GM23338 (cell line): ENCODE measurements at regions not wholly inside any gene's neighbourhood (a gene's known extent, or its start where the extent isn't known, plus 50 kb on each side); places are given as distances from the start of the nearest gene placed in this dataset.

Experiments
- ATAC-seq: fragments of 200-7000 bp; cut with Tn5 transposase; 3 replicates; pipeline ENCODE4 v1.9.1; 2020
- DNase-seq: peaks from one replicate; pipeline ENCODE4 v3.0.0-alpha.2; 2015; ENCODE audit warnings: low spot score
- H2AFZ ChIP-seq: fragments of 200-600 bp; sonication (generic); 2 replicates; pipeline ENCODE4 v1.8.0; 2016; ENCODE audit warnings: antibody characterized with exemption, mild to moderate bottlenecking, moderate library complexity
- H3F3A ChIP-seq: fragments of 200-600 bp; sonication (generic); replicated peaks from 2 replicates; pipeline ENCODE4 v1.8.0; 2017; ENCODE audit warnings: antibody characterized with exemption, mixed run types, low read depth
- H3K27ac ChIP-seq: fragments of 200-600 bp; sonication (generic); 2 replicates; pipeline ENCODE4 v1.6.1; 2016; ENCODE audit warnings: low read depth
- H3K27me3 ChIP-seq: fragments of 200-600 bp; sonication (generic); 2 replicates; pipeline ENCODE4 v1.8.0; 2016; ENCODE audit warnings: mild to moderate bottlenecking, mixed run types, moderate library complexity; ENCODE audit not compliant: insufficient read depth
- H3K36me3 ChIP-seq: fragments of 200-600 bp; sonication (generic); 2 replicates; pipeline ENCODE4 v1.8.0; 2016; ENCODE audit warnings: mild to moderate bottlenecking; ENCODE audit not compliant: insufficient read depth
- H3K4me1 ChIP-seq: fragments of 200-600 bp; sonication (generic); 2 replicates; pipeline ENCODE4 v1.8.0; 2016; ENCODE audit warnings: mild to moderate bottlenecking, moderate library complexity; ENCODE audit not compliant: insufficient read depth
- H3K4me2 ChIP-seq: fragments of 200-600 bp; sonication (generic); 2 replicates; pipeline ENCODE4 v1.7.1; 2017; ENCODE audit warnings: mixed run types
- H3K4me3 ChIP-seq: fragments of 200-600 bp; sonication (generic); 2 replicates; pipeline ENCODE4 v1.6.1; 2016; ENCODE audit warnings: mixed run types
- H3K79me2 ChIP-seq: fragments of 200-600 bp; sonication (generic); replicated peaks from 2 replicates; pipeline ENCODE4 v1.8.0; 2017; ENCODE audit warnings: mild to moderate bottlenecking; ENCODE audit not compliant: insufficient read depth
- H3K9me2 ChIP-seq: fragments of 200-600 bp; sonication (generic); 2 replicates; pipeline ENCODE4 v1.8.0; 2017; ENCODE audit not compliant: insufficient read depth
- H4K20me1 ChIP-seq: fragments of 200-600 bp; sonication (generic); replicated peaks from 2 replicates; pipeline ENCODE4 v1.8.0; 2017; ENCODE audit warnings: mild to moderate bottlenecking; ENCODE audit not compliant: insufficient read depth
- H3K27ac Mint-ChIP-seq: 2 replicates; pipeline ENCODE4 v1.8.0; 2020; ENCODE audit warnings: inconsistent platforms, mild to moderate bottlenecking, moderate library complexity, mixed read lengths
- H3K27me3 Mint-ChIP-seq: 3 replicates; pipeline ENCODE4 v1.8.0; 2022; ENCODE audit warnings: low read depth, mild to moderate bottlenecking, moderate library complexity, mixed read lengths, inconsistent platforms; ENCODE audit not compliant: insufficient read depth, poor library complexity
- H3K36me3 Mint-ChIP-seq: 3 replicates; pipeline ENCODE4 v1.8.0; 2021; ENCODE audit warnings: low read depth, mild to moderate bottlenecking, inconsistent platforms, moderate library complexity, mixed read lengths
- H3K4me1 Mint-ChIP-seq: 3 replicates; pipeline ENCODE4 v1.8.0; 2020; ENCODE audit warnings: mild to moderate bottlenecking, inconsistent platforms, mixed read lengths
- H3K4me3 Mint-ChIP-seq: 3 replicates; pipeline ENCODE4 v1.8.0; 2021; ENCODE audit warnings: moderate library complexity, mild to moderate bottlenecking, inconsistent platforms, mixed read lengths
- H3K9me3 Mint-ChIP-seq: 3 replicates; pipeline ENCODE4 v1.8.0; 2020; ENCODE audit warnings: moderate library complexity, mild to moderate bottlenecking, inconsistent platforms, mixed read lengths
- EZH2 ChIP-seq: fragments of 200-600 bp; sonication (generic); IDR thresholded peaks from one replicate; pipeline ENCODE4 v1.8.0; 2017; ENCODE audit warnings: antibody characterized with exemption, mild to moderate bottlenecking, low read depth; ENCODE audit not compliant: unreplicated experiment
- EZH2phosphoT487 ChIP-seq: fragments of 200-600 bp; sonication (generic); IDR thresholded peaks from one replicate; pipeline ENCODE4 v1.8.1; 2018; ENCODE audit warnings: antibody characterized with exemption; ENCODE audit not compliant: unreplicated experiment
- JUNB ChIP-seq: IDR thresholded peaks from one replicate; pipeline ENCODE4 v1.6.1; 2016; ENCODE audit warnings: antibody characterized with exemption; ENCODE audit not compliant: unreplicated experiment
- NANOG ChIP-seq: IDR thresholded peaks from 2 replicates; pipeline ENCODE4 v1.6.1; 2016; ENCODE audit warnings: antibody characterized with exemption, borderline replicate concordance
- POLR2AphosphoS5 ChIP-seq: IDR thresholded peaks from 2 replicates; pipeline ENCODE4 v1.6.1; 2016; ENCODE audit warnings: antibody characterized with exemption, low read depth
- STAT1 ChIP-seq: IDR thresholded peaks from one replicate; pipeline ENCODE4 v1.6.1; 2016; ENCODE audit warnings: antibody characterized with exemption; ENCODE audit not compliant: unreplicated experiment
- ZNF114 ChIP-seq: fragments of 250-450 bp; sonication (Bioruptor Pico); IDR thresholded peaks from 2 replicates; pipeline ENCODE4 v1.5.0; 2020; ENCODE audit warnings: mild to moderate bottlenecking, moderate library complexity
- ZNF331 ChIP-seq: fragments of 250-450 bp; sonication (Bioruptor Pico); IDR thresholded peaks from 2 replicates; pipeline ENCODE4 v1.5.0; 2020; ENCODE audit warnings: low read depth, mild to moderate bottlenecking, moderate library complexity
- TF ChIP-seq, protein P1 (sequence below): IDR thresholded peaks from one replicate; pipeline ENCODE4 v1.6.1; 2018; ENCODE audit warnings: antibody characterized with exemption; ENCODE audit not compliant: unreplicated experiment
- TF ChIP-seq, protein P2 (sequence below), 2 experiments: fragments of 200-600 bp in 1 of 2; sonication (generic) in 1 of 2; conservative IDR thresholded peaks; 2 replicates each; pipeline versions ENCODE4 v1.5.1 to v1.6.1; 2016 to 2017; ENCODE audit warnings: antibody characterized with exemption in 2 of 2, low read depth in 2 of 2, mild to moderate bottlenecking in 2 of 2, moderate library complexity in 1 of 2
- TF ChIP-seq, protein P3 (sequence below): IDR thresholded peaks from 2 replicates; pipeline ENCODE4 v1.6.1; 2016; ENCODE audit warnings: antibody characterized with exemption

DNA sequence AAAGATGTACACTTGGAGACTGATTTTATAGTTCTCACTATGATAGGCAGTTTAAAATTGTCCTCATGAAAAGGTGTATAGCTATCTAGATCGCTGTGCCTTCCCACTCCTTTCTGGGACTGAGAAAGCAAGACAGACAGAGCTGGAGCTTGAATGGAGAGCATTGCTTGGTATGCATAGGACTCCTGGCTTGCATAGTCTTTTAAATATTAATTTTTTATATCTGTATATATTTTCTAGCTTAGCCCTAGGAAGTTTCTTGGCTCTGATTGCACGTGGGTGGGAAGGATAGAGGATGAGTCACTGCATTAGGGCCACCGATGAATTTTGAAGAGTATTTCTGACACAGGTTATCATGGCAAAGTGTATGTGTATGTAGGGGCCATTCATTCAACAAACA lies 150.0 kb upstream of the SPACA1 start (continued):
- no peak for TF ChIP-seq EZH2phosphoT487
- TF ChIP-seq, protein P1, sequence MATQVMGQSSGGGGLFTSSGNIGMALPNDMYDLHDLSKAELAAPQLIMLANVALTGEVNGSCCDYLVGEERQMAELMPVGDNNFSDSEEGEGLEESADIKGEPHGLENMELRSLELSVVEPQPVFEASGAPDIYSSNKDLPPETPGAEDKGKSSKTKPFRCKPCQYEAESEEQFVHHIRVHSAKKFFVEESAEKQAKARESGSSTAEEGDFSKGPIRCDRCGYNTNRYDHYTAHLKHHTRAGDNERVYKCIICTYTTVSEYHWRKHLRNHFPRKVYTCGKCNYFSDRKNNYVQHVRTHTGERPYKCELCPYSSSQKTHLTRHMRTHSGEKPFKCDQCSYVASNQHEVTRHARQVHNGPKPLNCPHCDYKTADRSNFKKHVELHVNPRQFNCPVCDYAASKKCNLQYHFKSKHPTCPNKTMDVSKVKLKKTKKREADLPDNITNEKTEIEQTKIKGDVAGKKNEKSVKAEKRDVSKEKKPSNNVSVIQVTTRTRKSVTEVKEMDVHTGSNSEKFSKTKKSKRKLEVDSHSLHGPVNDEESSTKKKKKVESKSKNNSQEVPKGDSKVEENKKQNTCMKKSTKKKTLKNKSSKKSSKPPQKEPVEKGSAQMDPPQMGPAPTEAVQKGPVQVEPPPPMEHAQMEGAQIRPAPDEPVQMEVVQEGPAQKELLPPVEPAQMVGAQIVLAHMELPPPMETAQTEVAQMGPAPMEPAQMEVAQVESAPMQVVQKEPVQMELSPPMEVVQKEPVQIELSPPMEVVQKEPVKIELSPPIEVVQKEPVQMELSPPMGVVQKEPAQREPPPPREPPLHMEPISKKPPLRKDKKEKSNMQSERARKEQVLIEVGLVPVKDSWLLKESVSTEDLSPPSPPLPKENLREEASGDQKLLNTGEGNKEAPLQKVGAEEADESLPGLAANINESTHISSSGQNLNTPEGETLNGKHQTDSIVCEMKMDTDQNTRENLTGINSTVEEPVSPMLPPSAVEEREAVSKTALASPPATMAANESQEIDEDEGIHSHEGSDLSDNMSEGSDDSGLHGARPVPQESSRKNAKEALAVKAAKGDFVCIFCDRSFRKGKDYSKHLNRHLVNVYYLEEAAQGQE = no peak
- no peak for TF ChIP-seq NANOG
- TF ChIP-seq ZNF114 (CRISPR knock-in tag) = no peak
- TF ChIP-seq POLR2AphosphoS5 = no peak
- no peak for TF ChIP-seq ZNF331 (CRISPR knock-in tag)
- TF ChIP-seq JUNB = no peak
- TF ChIP-seq STAT1 = no peak
- TF ChIP-seq EZH2 = no peak

DNA sequence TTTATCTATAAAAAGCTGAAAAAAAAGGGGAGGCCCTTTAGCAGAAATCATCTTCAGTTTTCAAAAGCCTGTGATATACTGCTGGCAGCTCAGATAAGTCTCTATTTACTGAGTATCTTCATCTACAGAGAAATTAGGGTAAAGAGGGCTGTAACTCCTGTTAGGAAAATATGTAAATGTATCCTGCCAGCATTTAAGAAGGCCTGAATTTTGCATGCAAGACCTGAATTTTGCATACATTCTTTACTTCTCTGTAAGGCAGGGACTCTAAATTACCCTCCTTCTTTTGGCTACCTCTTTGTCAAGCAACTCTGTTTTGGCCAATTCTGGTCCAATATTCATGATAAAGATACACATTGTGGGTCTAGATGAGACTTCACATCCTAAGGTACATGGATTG lies 150.6 kb upstream of the SPACA1 start:
- Histone ChIP-seq H3K4me1 (0 out of 2 replicates have a peak, but pooled peaks cover 5% of the 10 kb centered on the region), H3K36me3 (no peaks in the 10 kb centered on the region), H3K4me2 (no peak overlapping the region), H3K27me3 (no peaks in the 10 kb centered on the region), H4K20me1 (no peaks in the 10 kb centered on the region), H3K9me2 (no peaks in the 10 kb centered on the region), H3K79me2 (no peaks in the 10 kb centered on the region), H3K4me3 (no peak overlapping the region), H3F3A (no peaks in the 10 kb centered on the region), H3K27ac (no peak overlapping the region), H2AFZ (no peak overlapping the region)
- H3K36me3 Mint-ChIP-seq = no peaks in the 10 kb centered on the region
- H3K9me3 Mint-ChIP-seq = no peaks in the 10 kb centered on the region
- peaks cover 20% of the 10 kb centered on the region for H3K4me1 Mint-ChIP-seq
- no peak overlapping the region for H3K27ac Mint-ChIP-seq
- peak; percentile 41 for DNase-seq
- no peaks in the 10 kb centered on the region for H3K27me3 Mint-ChIP-seq
- no peak for ATAC-seq
- no peak overlapping the region for H3K4me3 Mint-ChIP-seq
- no peak for TF ChIP-seq POLR2AphosphoS5
- TF ChIP-seq, protein P1 = no peak
- TF ChIP-seq, protein P2, sequence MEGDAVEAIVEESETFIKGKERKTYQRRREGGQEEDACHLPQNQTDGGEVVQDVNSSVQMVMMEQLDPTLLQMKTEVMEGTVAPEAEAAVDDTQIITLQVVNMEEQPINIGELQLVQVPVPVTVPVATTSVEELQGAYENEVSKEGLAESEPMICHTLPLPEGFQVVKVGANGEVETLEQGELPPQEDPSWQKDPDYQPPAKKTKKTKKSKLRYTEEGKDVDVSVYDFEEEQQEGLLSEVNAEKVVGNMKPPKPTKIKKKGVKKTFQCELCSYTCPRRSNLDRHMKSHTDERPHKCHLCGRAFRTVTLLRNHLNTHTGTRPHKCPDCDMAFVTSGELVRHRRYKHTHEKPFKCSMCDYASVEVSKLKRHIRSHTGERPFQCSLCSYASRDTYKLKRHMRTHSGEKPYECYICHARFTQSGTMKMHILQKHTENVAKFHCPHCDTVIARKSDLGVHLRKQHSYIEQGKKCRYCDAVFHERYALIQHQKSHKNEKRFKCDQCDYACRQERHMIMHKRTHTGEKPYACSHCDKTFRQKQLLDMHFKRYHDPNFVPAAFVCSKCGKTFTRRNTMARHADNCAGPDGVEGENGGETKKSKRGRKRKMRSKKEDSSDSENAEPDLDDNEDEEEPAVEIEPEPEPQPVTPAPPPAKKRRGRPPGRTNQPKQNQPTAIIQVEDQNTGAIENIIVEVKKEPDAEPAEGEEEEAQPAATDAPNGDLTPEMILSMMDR (conservative IDR thresholded peaks at IDR 0.05; ENCODE audit: low read depth in 2 of 2) = no peak
- TF ChIP-seq, protein P3, sequence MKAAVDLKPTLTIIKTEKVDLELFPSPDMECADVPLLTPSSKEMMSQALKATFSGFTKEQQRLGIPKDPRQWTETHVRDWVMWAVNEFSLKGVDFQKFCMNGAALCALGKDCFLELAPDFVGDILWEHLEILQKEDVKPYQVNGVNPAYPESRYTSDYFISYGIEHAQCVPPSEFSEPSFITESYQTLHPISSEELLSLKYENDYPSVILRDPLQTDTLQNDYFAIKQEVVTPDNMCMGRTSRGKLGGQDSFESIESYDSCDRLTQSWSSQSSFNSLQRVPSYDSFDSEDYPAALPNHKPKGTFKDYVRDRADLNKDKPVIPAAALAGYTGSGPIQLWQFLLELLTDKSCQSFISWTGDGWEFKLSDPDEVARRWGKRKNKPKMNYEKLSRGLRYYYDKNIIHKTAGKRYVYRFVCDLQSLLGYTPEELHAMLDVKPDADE = no peak
- TF ChIP-seq STAT1 = no peak
- no peak for TF ChIP-seq ZNF114 (CRISPR knock-in tag)
